Left ventricle myocardium inferior (tissue), 1 donor: ENCODE measurements at regions not wholly inside any gene's neighbourhood (a gene's known extent, or its start where the extent isn't known, plus 50 kb on each side); places are given as distances from the start of the nearest gene placed in this dataset.

Experiments
- DNase-seq: peaks from one replicate; pipeline ENCODE4 v3.0.0-alpha.2; 2020
- H3K27ac ChIP-seq: fragments of 200-600 bp; replicated peaks from 2 replicates; pipeline ENCODE4 v1.8.0; 2021
- H3K27me3 ChIP-seq: fragments of 200-600 bp; 2 replicates; pipeline ENCODE4 v1.8.0; 2021; ENCODE audit warnings: low read depth
- H3K36me3 ChIP-seq: fragments of 200-600 bp; 2 replicates; pipeline ENCODE4 v1.8.0; 2021
- H3K4me1 ChIP-seq: fragments of 200-600 bp; 2 replicates; pipeline ENCODE4 v1.8.0; 2021
- H3K4me3 ChIP-seq: fragments of 200-600 bp; 2 replicates; pipeline ENCODE4 v1.8.0; 2021; ENCODE audit warnings: mild to moderate bottlenecking, moderate library complexity
- H3K9me3 ChIP-seq: fragments of 200-600 bp; replicated peaks from 2 replicates; pipeline ENCODE4 v1.8.0; 2021
- intact Hi-C: fragments of 100-400 bp; cut with micrococcal nuclease; formaldehyde crosslinking; loops from one replicate; pipeline ENCODE4 v1.11.0; 2022
- TF ChIP-seq, protein P1 (sequence below): fragments of 200-600 bp; IDR thresholded peaks from 2 replicates; pipeline ENCODE4 v1.8.0; 2021; ENCODE audit warnings: antibody characterized with exemption, mild to moderate bottlenecking, borderline replicate concordance
- donor health status: DM: no; HTN: yes; CAD: no; lungs with severe emphysema.

DNA sequence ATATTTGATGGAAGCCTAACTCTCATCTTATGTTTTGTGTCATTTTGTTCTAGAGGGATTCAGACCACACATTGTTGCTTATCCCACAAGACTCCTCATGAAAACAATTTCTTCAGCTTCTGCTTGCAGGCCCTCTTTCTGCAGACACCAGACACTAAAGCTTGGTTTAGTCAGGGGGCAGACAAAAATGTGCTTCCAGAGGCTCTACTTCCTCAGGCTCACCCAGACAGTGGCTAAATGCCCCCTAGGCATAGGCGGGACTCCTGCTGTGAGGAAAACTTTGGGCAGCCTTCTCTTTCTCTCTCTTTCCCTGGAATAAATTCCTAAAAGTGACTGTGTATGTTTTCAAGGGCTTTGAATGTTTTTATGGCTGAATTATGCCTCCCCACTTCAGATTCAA lies 435.4 kb upstream of the ATP11B start:
- H3K36me3 ChIP-seq = no peaks in the 10 kb centered on the region
- no peaks in the 10 kb centered on the region for H3K4me1 ChIP-seq
- no peak overlapping the region for H3K27ac ChIP-seq
- H3K4me3 ChIP-seq = no peak overlapping the region
- TF ChIP-seq, protein P1, sequence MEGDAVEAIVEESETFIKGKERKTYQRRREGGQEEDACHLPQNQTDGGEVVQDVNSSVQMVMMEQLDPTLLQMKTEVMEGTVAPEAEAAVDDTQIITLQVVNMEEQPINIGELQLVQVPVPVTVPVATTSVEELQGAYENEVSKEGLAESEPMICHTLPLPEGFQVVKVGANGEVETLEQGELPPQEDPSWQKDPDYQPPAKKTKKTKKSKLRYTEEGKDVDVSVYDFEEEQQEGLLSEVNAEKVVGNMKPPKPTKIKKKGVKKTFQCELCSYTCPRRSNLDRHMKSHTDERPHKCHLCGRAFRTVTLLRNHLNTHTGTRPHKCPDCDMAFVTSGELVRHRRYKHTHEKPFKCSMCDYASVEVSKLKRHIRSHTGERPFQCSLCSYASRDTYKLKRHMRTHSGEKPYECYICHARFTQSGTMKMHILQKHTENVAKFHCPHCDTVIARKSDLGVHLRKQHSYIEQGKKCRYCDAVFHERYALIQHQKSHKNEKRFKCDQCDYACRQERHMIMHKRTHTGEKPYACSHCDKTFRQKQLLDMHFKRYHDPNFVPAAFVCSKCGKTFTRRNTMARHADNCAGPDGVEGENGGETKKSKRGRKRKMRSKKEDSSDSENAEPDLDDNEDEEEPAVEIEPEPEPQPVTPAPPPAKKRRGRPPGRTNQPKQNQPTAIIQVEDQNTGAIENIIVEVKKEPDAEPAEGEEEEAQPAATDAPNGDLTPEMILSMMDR = no peak
- H3K27me3 ChIP-seq = no peaks in the 10 kb centered on the region
- no peak for DNase-seq
- intact Hi-C loops = no loop called here
- H3K9me3 ChIP-seq = no peaks in the 10 kb centered on the region

DNA sequence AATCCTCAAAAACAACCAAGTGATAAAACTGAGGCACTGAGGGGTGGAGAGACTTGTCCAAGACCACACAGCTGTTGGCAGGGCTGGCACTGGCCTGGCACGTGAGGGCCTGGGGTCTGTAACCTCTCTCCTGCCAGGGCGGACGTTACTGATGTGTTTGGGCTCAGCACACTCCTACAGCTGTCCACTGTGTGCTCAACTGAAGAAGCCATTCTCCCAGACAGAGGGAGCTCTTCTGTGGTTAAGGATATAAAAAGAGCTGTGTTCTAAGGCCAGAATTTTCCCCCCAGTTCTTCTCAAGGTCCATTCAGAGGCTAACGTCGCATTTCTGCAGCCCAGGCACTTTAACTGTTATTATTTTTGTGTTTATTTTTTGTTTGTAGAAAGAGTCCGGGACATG lies 429.0 kb upstream of the ATP11B start:
- H3K9me3 ChIP-seq = no peaks in the 10 kb centered on the region
- H3K4me3 ChIP-seq = no peak overlapping the region
- no peaks in the 10 kb centered on the region for H3K27me3 ChIP-seq
- H3K4me1 ChIP-seq = no peaks in the 10 kb centered on the region
- intact Hi-C loops = no loop called here
- TF ChIP-seq, protein P1 = no peak
- DNase-seq = no peak
- no peak overlapping the region for H3K27ac ChIP-seq
- no peaks in the 10 kb centered on the region for H3K36me3 ChIP-seq

DNA sequence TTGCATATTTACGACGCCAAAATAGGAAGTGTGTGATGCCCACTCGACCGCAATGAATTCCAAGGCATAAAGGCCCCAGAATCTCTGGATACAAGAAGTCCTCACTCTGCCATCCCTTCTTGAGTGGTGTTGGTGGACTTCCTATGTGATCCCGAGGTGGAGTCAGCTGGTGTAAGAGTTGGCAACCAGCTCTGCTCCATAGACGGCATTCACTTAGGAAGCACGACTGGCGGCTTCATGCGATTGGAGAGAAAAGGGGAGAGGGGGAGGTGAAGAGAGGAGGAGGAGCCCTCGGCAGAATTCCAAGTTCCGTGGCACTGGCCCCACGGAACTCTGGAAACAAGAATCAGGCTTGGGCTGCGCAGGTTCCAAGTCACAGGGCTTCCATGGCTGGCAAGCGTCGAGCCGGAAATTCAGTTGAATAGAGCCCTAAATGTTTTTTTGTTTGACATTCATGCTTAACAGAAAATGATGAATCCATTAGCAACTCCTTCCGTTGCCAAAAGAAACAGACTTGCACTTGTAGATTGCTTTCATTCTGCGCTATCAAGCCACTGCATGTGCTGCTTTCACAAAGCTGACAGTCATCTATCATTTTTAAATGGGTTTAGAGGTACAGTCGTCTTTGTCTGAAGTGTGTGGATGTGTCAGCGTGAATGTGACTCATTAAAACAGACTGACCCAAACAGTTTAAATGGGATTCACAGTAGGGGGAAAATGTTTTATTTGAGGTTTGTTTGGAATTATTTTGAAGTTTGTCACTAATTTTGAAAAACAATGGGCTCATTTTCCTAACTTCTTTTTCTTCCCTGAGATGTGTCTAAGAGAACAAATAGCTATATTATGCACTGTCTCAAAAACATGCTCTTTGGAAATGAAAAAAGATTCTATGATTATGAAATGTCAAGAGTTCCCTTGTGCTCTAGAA lies 428.3 kb upstream of the ATP11B start:
- Histone ChIP-seq H3K27ac (no peak overlapping the region), H3K27me3 (no peaks in the 10 kb centered on the region), H3K4me3 (no peak overlapping the region), H3K9me3 (no peaks in the 10 kb centered on the region), H3K36me3 (no peaks in the 10 kb centered on the region), H3K4me1 (no peaks in the 10 kb centered on the region)
- no peak for DNase-seq
- intact Hi-C loops = no loop called here
- TF ChIP-seq, protein P1 = no peak

DNA sequence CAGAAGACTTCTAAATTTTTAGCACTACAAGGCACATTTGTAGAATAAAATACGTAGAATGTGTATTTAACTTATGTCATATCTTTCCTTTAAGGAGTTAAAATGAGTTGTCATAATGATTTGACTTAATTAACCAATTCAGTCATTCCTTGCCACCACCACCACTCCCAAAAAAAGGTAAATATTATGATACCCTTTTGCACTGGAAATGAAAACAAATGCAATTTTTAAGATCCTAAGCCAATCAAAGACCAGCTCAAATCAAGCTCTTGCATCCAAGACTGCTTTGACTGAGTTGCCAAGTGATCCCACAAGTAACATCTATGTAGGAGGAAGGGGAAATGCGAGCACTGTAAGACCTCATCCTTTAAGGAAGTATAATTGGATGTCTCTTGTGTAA lies 426.6 kb upstream of the ATP11B start:
- H3K36me3 ChIP-seq = no peaks in the 10 kb centered on the region
- H3K9me3 ChIP-seq = no peaks in the 10 kb centered on the region
- DNase-seq = no peak
- no peak overlapping the region for H3K4me3 ChIP-seq
- no peaks in the 10 kb centered on the region for H3K4me1 ChIP-seq
- intact Hi-C loops = no loop called here
- TF ChIP-seq, protein P1 = no peak
- H3K27ac ChIP-seq = no peak overlapping the region
- no peaks in the 10 kb centered on the region for H3K27me3 ChIP-seq

DNA sequence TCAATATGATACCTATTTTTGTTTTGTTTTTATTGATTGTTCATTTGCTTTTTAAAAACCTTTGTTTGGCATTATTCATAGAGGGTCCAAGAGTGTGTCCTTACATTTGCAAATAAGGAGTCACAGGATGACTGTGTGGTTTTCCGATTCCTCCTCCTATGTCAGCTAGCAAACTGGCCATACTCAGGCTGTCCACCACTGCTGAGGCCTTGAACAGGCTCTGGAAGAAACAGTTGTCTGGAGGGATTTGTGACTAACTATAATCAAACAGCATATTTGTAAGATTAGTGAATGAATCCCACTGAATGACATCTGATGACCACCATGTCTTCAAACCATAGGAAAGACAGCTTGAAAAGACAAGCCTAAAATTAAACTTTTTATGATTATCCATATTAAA lies 423.4 kb upstream of the ATP11B start:
- Histone ChIP-seq H3K4me1 (no peaks in the 10 kb centered on the region), H3K36me3 (no peaks in the 10 kb centered on the region), H3K9me3 (no peaks in the 10 kb centered on the region), H3K27me3 (no peaks in the 10 kb centered on the region), H3K27ac (no peak overlapping the region), H3K4me3 (no peak overlapping the region)
- TF ChIP-seq, protein P1 = no peak
- intact Hi-C loops = no loop called here
- DNase-seq = no peak
